Gastrocnemius medialis (tissue), 4 donors: ENCODE measurements at regions not wholly inside any gene's neighbourhood (a gene's known extent, or its start where the extent isn't known, plus 50 kb on each side); places are given as distances from the start of the nearest gene placed in this dataset.

Experiments used
- CTCF ChIP-seq, 5 experiments: fragments of 450-650 bp in 3 of 5; fragments of 200-600 bp in 2 of 5; sonication (generic) in 2 of 5; IDR thresholded peaks in 4 of 5; conservative IDR thresholded peaks in 1 of 5; 1 replicate in 4 of 5; 2 replicates in 1 of 5; pipeline ENCODE4 v1.5.1; 2016 to 2019; ENCODE audit warnings: antibody characterized with exemption in 5 of 5, mild to moderate bottlenecking in 3 of 5, moderate library complexity in 3 of 5
- POLR2A ChIP-seq, 2 donors: fragments of 450-650 bp; IDR thresholded peaks; one replicate each; pipeline ENCODE4 v1.6.1; 2017; ENCODE audit warnings: antibody characterized with exemption in 2 of 2, mild to moderate bottlenecking in 2 of 2, moderate library complexity in 2 of 2

GRCh38 chr10:120365872-120366271, 91.2 kb upstream of the PLPP4 start:
- no peak for TF ChIP-seq CTCF (IDR thresholded peaks at IDR 0.05 in 4 of 5, conservative IDR thresholded peaks at IDR 0.05 in 1 of 5)
- TF ChIP-seq POLR2A (IDR thresholded peaks at IDR 0.05) = no peak
